PC-9 (cell line): ENCODE measurements at regions not wholly inside any gene's neighbourhood (a gene's known extent, or its start where the extent isn't known, plus 50 kb on each side); places are given as distances from the start of the nearest gene placed in this dataset.

Experiments
- BruUV-seq: library from RNA; stranded (reverse); fragments of 400-500 nt; replicated peaks from 2 replicates; lab custom pipeline; 2021; lab: Mats Ljungman, UMichigan
- CTCF ChIA-PET: fragments of 300-600 bp; sonication (Branson Sonifier 250); formaldehyde crosslinking; loops from one replicate; lab custom pipeline; 2022; ENCODE audit warnings: antibody characterized with exemption; lab: Charles Lee
- POLR2A ChIA-PET: fragments of 300-600 bp; sonication (Branson Sonifier 250); formaldehyde crosslinking; loops from one replicate; lab custom pipeline; 2022; ENCODE audit warnings: antibody characterized with exemption; ENCODE audit not compliant: unreplicated experiment; lab: Charles Lee
- DNase-seq, 2 experiments: peaks; one replicate each; pipeline versions ENCODE4 v3.0.0 to v3.0.0-alpha.2; 2015 to 2022; ENCODE audit warnings: mixed read lengths in 1 of 2
- H2AFZ ChIP-seq: fragments of 200-600 bp; sonication (generic); 2 replicates; pipeline ENCODE4 v1.8.1; 2017; ENCODE audit warnings: antibody characterized with exemption
- H3F3A ChIP-seq: fragments of 200-600 bp; sonication (generic); 2 replicates; pipeline ENCODE4 v1.8.1; 2017; ENCODE audit warnings: antibody characterized with exemption, mild to moderate bottlenecking, low read depth; ENCODE audit not compliant: insufficient read depth
- H3K27ac ChIP-seq: fragments of 200-600 bp; sonication (generic); 2 replicates; pipeline ENCODE4 v1.6.1; 2016; ENCODE audit warnings: mixed run types
- H3K27me3 ChIP-seq: fragments of 200-600 bp; sonication (generic); 2 replicates; pipeline ENCODE4 v1.6.1; 2016; ENCODE audit warnings: low read depth, mixed run types; ENCODE audit not compliant: insufficient read depth
- H3K36me3 ChIP-seq: fragments of 200-600 bp; sonication (generic); 2 replicates; pipeline ENCODE4 v1.6.1; 2016; ENCODE audit warnings: low read depth, mixed run types
- H3K4me1 ChIP-seq: fragments of 200-600 bp; sonication (generic); replicated peaks from 2 replicates; pipeline ENCODE4 v1.6.1; 2016; ENCODE audit warnings: mixed run types; ENCODE audit not compliant: insufficient read depth
- H3K4me2 ChIP-seq: fragments of 200-600 bp; sonication (generic); 2 replicates; pipeline ENCODE4 v1.6.1; 2017; ENCODE audit warnings: mixed run types
- H3K4me3 ChIP-seq: fragments of 200-600 bp; sonication (generic); 2 replicates; pipeline ENCODE4 v1.6.1; 2016; ENCODE audit warnings: mixed run types
- H3K79me2 ChIP-seq: fragments of 200-600 bp; sonication (generic); 2 replicates; pipeline ENCODE4 v1.6.1; 2017; ENCODE audit warnings: low read depth, mixed run types
- H3K9me2 ChIP-seq: fragments of 200-600 bp; sonication (generic); 2 replicates; pipeline ENCODE4 v1.8.1; 2017; ENCODE audit warnings: mild to moderate bottlenecking; ENCODE audit not compliant: insufficient read depth
- H3K9me3 ChIP-seq: fragments of 200-600 bp; sonication (generic); 2 replicates; pipeline ENCODE4 v1.8.1; 2016; ENCODE audit warnings: low read depth; ENCODE audit not compliant: insufficient read depth
- H4K20me1 ChIP-seq: fragments of 200-600 bp; sonication (generic); 2 replicates; pipeline ENCODE4 v1.8.1; 2017; ENCODE audit not compliant: insufficient read depth
- EZH2 ChIP-seq: fragments of 200-600 bp; sonication (generic); IDR thresholded peaks from 2 replicates; pipeline ENCODE4 v1.8.0; 2017; ENCODE audit warnings: antibody characterized with exemption, low read depth
- intact Hi-C: fragments of 100-400 bp; cut with micrococcal nuclease; formaldehyde crosslinking; loops from one replicate; pipeline ENCODE4 v1.10.0; 2022; ENCODE audit not compliant: unreplicated experiment
- TF ChIP-seq, protein P1 (sequence below): fragments of 200-600 bp; sonication (generic); conservative IDR thresholded peaks from 2 replicates; pipeline ENCODE4 v1.6.1; 2017; ENCODE audit warnings: mixed run types, antibody characterized with exemption, mild to moderate bottlenecking, moderate library complexity

DNA sequence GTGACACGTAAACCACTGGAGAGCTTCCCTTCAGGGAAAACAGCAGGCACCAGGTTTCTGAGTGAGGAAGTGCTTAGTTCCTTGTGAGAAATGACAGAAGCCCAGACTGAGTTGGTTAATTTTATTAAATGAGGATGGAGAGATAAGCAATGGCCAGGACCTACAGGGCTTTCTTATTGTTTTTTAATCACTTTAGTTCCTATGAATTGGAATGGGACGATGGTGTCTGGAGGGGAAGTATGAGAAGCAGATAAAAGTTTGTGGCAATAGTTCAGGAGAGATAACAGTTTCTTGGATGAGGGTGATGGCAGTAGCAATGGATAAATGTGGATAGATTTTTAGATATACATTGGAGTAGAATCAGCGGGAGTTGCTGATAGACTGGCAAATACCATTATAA lies 86.5 kb upstream of the PTPRR start:
- intact Hi-C loops, result no loop called here
- Histone ChIP-seq H3K4me1 (no peaks in the 10 kb centered on the region), H4K20me1 (no peaks in the 10 kb centered on the region), H3K4me3 (no peak overlapping the region), H3K9me2 (peaks cover 6% of the 10 kb centered on the region; the same call in 1 of the 2 replicates), H3K79me2 (no peaks in the 10 kb centered on the region), H3K27me3 (no peaks in the 10 kb centered on the region), H2AFZ (no peak overlapping the region), H3F3A (no peaks in the 10 kb centered on the region), H3K27ac (no peak overlapping the region), H3K36me3 (no peaks in the 10 kb centered on the region), H3K9me3 (no peaks in the 10 kb centered on the region), H3K4me2 (no peak overlapping the region)
- no peak for TF ChIP-seq EZH2
- TF ChIP-seq, protein P1, sequence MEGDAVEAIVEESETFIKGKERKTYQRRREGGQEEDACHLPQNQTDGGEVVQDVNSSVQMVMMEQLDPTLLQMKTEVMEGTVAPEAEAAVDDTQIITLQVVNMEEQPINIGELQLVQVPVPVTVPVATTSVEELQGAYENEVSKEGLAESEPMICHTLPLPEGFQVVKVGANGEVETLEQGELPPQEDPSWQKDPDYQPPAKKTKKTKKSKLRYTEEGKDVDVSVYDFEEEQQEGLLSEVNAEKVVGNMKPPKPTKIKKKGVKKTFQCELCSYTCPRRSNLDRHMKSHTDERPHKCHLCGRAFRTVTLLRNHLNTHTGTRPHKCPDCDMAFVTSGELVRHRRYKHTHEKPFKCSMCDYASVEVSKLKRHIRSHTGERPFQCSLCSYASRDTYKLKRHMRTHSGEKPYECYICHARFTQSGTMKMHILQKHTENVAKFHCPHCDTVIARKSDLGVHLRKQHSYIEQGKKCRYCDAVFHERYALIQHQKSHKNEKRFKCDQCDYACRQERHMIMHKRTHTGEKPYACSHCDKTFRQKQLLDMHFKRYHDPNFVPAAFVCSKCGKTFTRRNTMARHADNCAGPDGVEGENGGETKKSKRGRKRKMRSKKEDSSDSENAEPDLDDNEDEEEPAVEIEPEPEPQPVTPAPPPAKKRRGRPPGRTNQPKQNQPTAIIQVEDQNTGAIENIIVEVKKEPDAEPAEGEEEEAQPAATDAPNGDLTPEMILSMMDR, result no peak
- ChIA-PET CTCF (no interaction called here), POLR2A (no interaction called here)
- no peak for DNase-seq
- BruUV-seq, result no TSS peak

DNA sequence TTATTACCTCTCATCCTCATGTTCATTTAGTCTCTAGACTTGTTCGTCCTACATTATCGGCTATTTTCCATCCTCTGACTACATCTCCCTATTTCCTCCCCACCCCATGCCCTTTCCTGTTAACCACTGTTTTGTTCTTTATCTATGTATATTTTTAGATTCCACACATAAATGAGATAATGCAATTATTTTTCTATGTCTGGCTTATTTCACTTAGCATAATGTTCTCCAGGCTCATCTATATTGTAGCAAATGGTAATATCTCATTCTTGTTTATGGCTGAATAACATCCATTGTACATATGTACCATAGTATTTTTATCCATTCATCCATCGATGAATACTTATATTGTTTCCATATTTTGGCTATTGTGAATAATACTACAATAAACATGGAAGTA lies 84.6 kb upstream of the PTPRR start:
- ChIA-PET POLR2A (no interaction called here), CTCF (no interaction called here)
- Histone ChIP-seq H3K27ac (no peak overlapping the region), H2AFZ (no peak overlapping the region), H3K4me1 (no peaks in the 10 kb centered on the region), H3K4me2 (no peak overlapping the region), H3K4me3 (no peak overlapping the region), H3K79me2 (no peaks in the 10 kb centered on the region), H3F3A (no peaks in the 10 kb centered on the region), H3K9me3 (no peaks in the 10 kb centered on the region), H3K27me3 (no peaks in the 10 kb centered on the region), H3K9me2 (peaks cover 6% of the 10 kb centered on the region; the same call in 1 of the 2 replicates), H4K20me1 (no peaks in the 10 kb centered on the region), H3K36me3 (no peaks in the 10 kb centered on the region)
- intact Hi-C loops, result no loop called here
- no TSS peak for BruUV-seq
- TF ChIP-seq EZH2, result no peak
- TF ChIP-seq, protein P1, result no peak
- no peak for DNase-seq

DNA sequence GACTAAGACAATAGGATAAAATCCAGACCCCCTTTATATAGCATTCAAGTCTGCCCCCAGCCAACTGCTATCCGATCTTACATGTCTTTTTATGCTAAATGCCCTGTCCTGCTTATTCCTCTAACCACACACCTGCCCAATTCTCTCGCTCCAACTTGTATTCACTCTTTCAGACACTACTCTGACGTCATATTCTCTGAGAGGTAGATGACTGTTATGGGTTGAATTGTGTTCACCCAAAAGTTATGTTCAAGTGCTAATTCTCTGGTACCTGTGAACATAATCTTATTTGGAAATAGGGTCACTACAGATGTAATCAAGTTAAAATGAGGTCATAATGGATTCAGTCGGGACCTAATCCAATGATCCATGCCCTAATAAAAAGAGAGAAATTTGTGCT lies 84.0 kb upstream of the PTPRR start:
- Histone ChIP-seq H3F3A (no peaks in the 10 kb centered on the region), H3K4me3 (no peak overlapping the region), H4K20me1 (no peaks in the 10 kb centered on the region), H3K4me1 (no peaks in the 10 kb centered on the region), H3K27me3 (no peaks in the 10 kb centered on the region), H3K9me2 (peaks cover 6% of the 10 kb centered on the region; the same call in 1 of the 2 replicates), H3K4me2 (no peak overlapping the region), H3K9me3 (no peaks in the 10 kb centered on the region), H3K79me2 (no peaks in the 10 kb centered on the region), H3K36me3 (no peaks in the 10 kb centered on the region), H2AFZ (no peak overlapping the region), H3K27ac (no peak overlapping the region)
- ChIA-PET CTCF (no interaction called here), POLR2A (no interaction called here)
- BruUV-seq, result no TSS peak
- TF ChIP-seq, protein P1, result no peak
- no peak for TF ChIP-seq EZH2
- DNase-seq, result no peak
- intact Hi-C loops, result no loop called here
